ENCODE measurements at regions not wholly inside any gene's neighbourhood (a gene's known extent, or its start where the extent isn't known, plus 50 kb on each side); places are given as distances from the start of the nearest gene placed in this dataset.

DNA sequence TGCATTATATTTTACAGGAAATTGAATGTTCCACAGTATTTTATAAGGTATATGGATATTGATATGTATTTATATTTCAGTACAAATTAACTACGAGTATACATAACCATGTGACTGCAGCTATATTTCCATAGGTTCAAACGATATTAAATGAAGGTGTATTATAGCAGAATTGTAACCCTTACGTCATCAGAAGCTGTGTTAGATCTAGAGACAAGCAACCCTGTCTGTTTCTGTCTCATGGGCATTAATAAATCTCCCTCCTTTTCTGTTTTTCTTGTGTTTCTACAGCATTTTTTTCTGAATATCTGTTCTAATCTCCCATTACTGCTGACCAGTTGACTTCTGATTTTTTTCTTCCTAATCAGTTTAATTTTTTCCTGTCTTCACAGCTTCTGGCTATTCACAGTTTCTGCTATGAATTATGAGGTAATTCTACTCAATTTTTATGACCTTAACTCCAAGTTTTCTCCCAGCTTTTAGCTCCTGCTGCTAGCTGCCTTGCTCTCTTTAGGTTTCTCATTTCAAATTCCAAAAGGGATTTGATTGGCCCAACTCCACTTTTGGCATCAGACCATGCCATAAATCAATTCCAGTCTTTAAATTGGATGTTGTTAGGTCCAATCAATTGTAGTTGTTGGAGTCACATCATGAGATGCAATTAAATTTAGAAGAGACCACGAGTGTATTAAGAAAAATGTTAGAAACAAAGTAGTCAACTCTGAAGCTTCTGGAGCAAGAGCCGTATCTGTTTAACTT is 277.5 kb upstream of the ZSWIM2 start:
- 74 to 88% (median 75%) methylated on average over 5 of the region's 5 CpGs for WGBS, 5 donors
- Histone ChIP-seq H3K27ac (no peak overlapping the region), H3K9me3 (no peaks in the 10 kb centered on the region), H3K4me1 (no peaks in the 10 kb centered on the region), H3K4me3 (no peak overlapping the region), H3K27me3 (replicated peaks in 1 of 7) (no peaks in the 10 kb centered on the region), H3K36me3 (no peaks in the 10 kb centered on the region)
- TF ChIP-seq POLR2A (IDR thresholded peaks at IDR 0.05), result no peak
- no peak for TF ChIP-seq POLR2AphosphoS5 (IDR thresholded peaks at IDR 0.05)
- TF ChIP-seq, protein P1, sequence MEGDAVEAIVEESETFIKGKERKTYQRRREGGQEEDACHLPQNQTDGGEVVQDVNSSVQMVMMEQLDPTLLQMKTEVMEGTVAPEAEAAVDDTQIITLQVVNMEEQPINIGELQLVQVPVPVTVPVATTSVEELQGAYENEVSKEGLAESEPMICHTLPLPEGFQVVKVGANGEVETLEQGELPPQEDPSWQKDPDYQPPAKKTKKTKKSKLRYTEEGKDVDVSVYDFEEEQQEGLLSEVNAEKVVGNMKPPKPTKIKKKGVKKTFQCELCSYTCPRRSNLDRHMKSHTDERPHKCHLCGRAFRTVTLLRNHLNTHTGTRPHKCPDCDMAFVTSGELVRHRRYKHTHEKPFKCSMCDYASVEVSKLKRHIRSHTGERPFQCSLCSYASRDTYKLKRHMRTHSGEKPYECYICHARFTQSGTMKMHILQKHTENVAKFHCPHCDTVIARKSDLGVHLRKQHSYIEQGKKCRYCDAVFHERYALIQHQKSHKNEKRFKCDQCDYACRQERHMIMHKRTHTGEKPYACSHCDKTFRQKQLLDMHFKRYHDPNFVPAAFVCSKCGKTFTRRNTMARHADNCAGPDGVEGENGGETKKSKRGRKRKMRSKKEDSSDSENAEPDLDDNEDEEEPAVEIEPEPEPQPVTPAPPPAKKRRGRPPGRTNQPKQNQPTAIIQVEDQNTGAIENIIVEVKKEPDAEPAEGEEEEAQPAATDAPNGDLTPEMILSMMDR (IDR thresholded peaks at IDR 0.05 in 8 of 11, conservative IDR thresholded peaks at IDR 0.05 in 3 of 11), result no peak
- intact Hi-C loops (cut with DNase I; ENCODE audit: low total_unique reads), result no loop called here
- no peak for DNase-seq

DNA sequence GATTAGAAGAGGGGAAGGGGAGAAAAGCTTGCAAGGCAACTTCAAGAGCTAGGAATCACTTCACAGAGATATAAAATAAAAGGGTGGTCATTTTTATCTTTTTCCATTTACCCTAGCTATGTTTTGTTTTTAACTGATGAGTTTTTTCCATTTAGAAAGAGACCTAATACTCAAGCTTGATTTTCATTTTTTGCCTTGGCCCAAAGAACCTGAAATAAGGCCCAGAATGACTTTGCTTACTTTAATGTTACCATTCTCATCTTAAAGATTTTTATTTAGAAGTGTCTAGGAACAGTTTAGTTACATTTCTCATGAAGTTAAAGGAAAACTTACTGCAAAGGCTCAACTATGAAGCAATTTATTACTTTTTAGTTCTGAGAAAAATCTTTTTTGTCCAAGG is 276.3 kb upstream of the ZSWIM2 start:
- no peaks in the 10 kb centered on the region for H3K9me3 ChIP-seq
- no peaks in the 10 kb centered on the region for H3K36me3 ChIP-seq
- TF ChIP-seq, protein P1 (IDR thresholded peaks at IDR 0.05 in 8 of 11, conservative IDR thresholded peaks at IDR 0.05 in 3 of 11), result no peak
- DNase-seq, result no peak
- H3K27me3 ChIP-seq (replicated peaks in 1 of 7), result no peaks in the 10 kb centered on the region
- intact Hi-C loops (cut with DNase I; ENCODE audit: low total_unique reads), result no loop called here
- H3K4me1 ChIP-seq, result no peaks in the 10 kb centered on the region
- no peak overlapping the region for H3K27ac ChIP-seq
- H3K4me3 ChIP-seq, result no peak overlapping the region

DNA sequence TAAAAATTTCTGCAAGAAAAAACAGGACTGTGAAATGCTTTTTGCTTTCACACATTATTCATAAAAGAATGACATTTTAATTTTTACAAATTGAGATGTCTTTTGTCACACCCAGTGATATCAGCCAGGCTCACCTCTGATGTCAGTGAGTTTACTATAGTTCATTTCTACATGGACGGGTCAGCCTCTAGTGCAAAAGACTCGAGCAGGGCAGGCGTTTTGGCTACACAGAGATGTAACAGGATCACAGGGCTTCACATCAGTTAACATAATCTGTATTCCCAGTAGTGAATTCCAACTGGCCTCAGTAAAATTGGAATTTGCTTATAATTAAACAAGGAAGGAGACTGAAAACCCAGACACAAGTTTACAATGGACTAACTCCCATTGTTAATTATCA is 275.6 kb upstream of the ZSWIM2 start:
- no peak for DNase-seq
- Histone ChIP-seq H3K27me3 (replicated peaks in 1 of 7) (no peaks in the 10 kb centered on the region), H3K4me3 (no peak overlapping the region), H3K27ac (no peak overlapping the region), H3K36me3 (no peaks in the 10 kb centered on the region), H3K4me1 (no peaks in the 10 kb centered on the region), H3K9me3 (no peaks in the 10 kb centered on the region)
- no peak for TF ChIP-seq POLR2AphosphoS5 (IDR thresholded peaks at IDR 0.05)
- no peak for TF ChIP-seq POLR2A (IDR thresholded peaks at IDR 0.05)
- TF ChIP-seq, protein P1 (IDR thresholded peaks at IDR 0.05 in 8 of 11, conservative IDR thresholded peaks at IDR 0.05 in 3 of 11), result no peak
- 63 to 89% (median 81%) methylated on average over 3 of the region's 3 CpGs for WGBS, 5 donors
- intact Hi-C loops (cut with DNase I; ENCODE audit: low total_unique reads), result no loop called here

DNA sequence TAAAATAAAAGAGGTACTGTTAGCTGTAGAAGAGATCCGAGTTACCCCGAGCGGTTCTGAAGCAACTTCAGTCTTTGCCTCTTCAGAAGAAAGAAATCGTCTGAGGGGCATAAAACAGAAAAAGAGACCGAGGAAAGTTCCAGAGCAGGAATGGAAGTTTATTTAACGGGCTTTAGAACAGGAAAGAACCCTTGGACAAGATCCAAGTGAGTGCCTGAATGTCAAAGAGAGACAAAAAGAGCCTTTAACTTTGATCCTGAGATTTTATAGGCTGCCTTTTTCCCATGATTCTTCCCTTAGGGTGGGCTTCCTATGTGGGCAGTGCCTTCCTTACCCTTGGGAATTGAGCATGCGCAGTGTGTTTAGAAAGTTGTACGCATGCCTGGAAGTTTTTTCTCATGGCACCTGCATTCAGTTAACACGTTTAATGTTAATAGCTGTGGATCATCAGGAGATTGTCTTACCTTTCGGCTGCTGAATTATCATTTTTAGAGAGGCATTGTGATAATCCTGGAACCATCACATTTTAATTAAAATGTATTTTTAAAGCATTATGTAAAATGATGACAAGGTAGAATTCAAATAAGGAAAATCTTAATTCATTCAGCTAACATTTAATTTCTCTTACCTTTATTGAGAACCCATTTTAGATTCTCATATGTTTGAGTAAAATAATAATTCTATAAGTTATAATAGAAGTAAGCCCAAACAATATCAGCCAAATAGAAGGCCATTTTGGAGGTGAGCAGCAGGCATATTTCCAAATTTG is 269.5 kb upstream of the ZSWIM2 start:
- DNase-seq, result no peak
- H3K27ac ChIP-seq, result no peak overlapping the region
- intact Hi-C loops (cut with DNase I; ENCODE audit: low total_unique reads), result no loop called here
- H3K36me3 ChIP-seq, result no peaks in the 10 kb centered on the region
- no peaks in the 10 kb centered on the region for H3K27me3 ChIP-seq (replicated peaks in 1 of 7)
- TF ChIP-seq, protein P1 (IDR thresholded peaks at IDR 0.05 in 8 of 11, conservative IDR thresholded peaks at IDR 0.05 in 3 of 11), result no peak
- no peak for TF ChIP-seq POLR2A (IDR thresholded peaks at IDR 0.05)
- no peaks in the 10 kb centered on the region for H3K4me1 ChIP-seq
- no peaks in the 10 kb centered on the region for H3K9me3 ChIP-seq
- WGBS, 5 donors, result 77 to 87% (median 80%) methylated on average over 10 of the region's 10 CpGs
- H3K4me3 ChIP-seq, result no peak overlapping the region

Measured in spleen (tissue), 11 donors.